H9 (cell line): ENCODE measurements at regions not wholly inside any gene's neighbourhood (a gene's known extent, or its start where the extent isn't known, plus 50 kb on each side); places are given as distances from the start of the nearest gene placed in this dataset.

Source experiments
- DNase-seq: peaks from one replicate; pipeline ENCODE4 v3.0.0-alpha.2; 2017
- H2AFZ ChIP-seq: one replicate; pipeline ENCODE4 v1.6.1; 2013; ENCODE audit warnings: mild to moderate bottlenecking, low read length, control low read depth, moderate library complexity
- H2AK5ac ChIP-seq: 2 replicates; pipeline ENCODE4 v1.6.1; 2013; ENCODE audit warnings: low read length, control low read depth, mixed read lengths; ENCODE audit not compliant: insufficient read length
- H2BK120ac ChIP-seq: one replicate; pipeline ENCODE4 v1.6.1; 2013; ENCODE audit warnings: low read depth, mild to moderate bottlenecking, low read length, control low read depth, inconsistent platforms; ENCODE audit not compliant: poor library complexity, severe bottlenecking
- H2BK12ac ChIP-seq: 2 replicates; pipeline ENCODE4 v1.6.1; 2013; ENCODE audit warnings: low read length, control low read depth, mixed read lengths, low read depth; ENCODE audit not compliant: insufficient read length
- H2BK15ac ChIP-seq: 2 replicates; pipeline ENCODE4 v1.6.1; 2013; ENCODE audit warnings: low read depth, low read length, control low read depth
- H2BK20ac ChIP-seq: one replicate; pipeline ENCODE4 v1.6.1; 2013; ENCODE audit warnings: low read depth, mild to moderate bottlenecking, low read length, control low read depth, inconsistent platforms; ENCODE audit not compliant: poor library complexity, severe bottlenecking
- H2BK5ac ChIP-seq: 2 replicates; pipeline ENCODE4 v1.6.1; 2013; ENCODE audit warnings: low read length, control low read depth, mixed read lengths; ENCODE audit not compliant: insufficient read length
- H3K14ac ChIP-seq: 2 replicates; pipeline ENCODE4 v1.6.1; 2013; ENCODE audit warnings: low read length, control low read depth; ENCODE audit not compliant: insufficient read depth
- H3K18ac ChIP-seq: 2 replicates; pipeline ENCODE4 v1.6.1; 2013; ENCODE audit warnings: low read depth, mild to moderate bottlenecking, mixed read lengths, low read length, control low read depth; ENCODE audit not compliant: insufficient read length
- H3K23ac ChIP-seq: 2 replicates; pipeline ENCODE4 v1.6.1; 2013; ENCODE audit warnings: low read length, control low read depth, mixed read lengths, low read depth; ENCODE audit not compliant: insufficient read length
- H3K23me2 ChIP-seq: 2 replicates; pipeline ENCODE4 v1.6.1; 2013; ENCODE audit warnings: low read depth, mild to moderate bottlenecking, mixed read lengths, low read length, control low read depth; ENCODE audit not compliant: insufficient read length, poor library complexity, severe bottlenecking
- H3K27ac ChIP-seq: 2 replicates; pipeline ENCODE4 v1.5.1; 2013; ENCODE audit warnings: low read length, control low read depth, mixed read lengths, low read depth; ENCODE audit not compliant: insufficient read length
- H3K27me3 ChIP-seq: 2 replicates; pipeline ENCODE4 v1.6.1; 2013; ENCODE audit warnings: low read length, control low read depth, inconsistent platforms; ENCODE audit not compliant: insufficient read depth
- H3K4ac ChIP-seq: 2 replicates; pipeline ENCODE4 v1.6.1; 2013; ENCODE audit warnings: low read depth, mild to moderate bottlenecking, control low read depth, inconsistent platforms, low read length, moderate library complexity
- H3K4me1 ChIP-seq: 2 replicates; pipeline ENCODE4 v1.6.1; 2013; ENCODE audit warnings: low read length, control low read depth, inconsistent platforms; ENCODE audit not compliant: insufficient read depth
- H3K4me2 ChIP-seq: 2 replicates; pipeline ENCODE4 v1.6.1; 2013; ENCODE audit warnings: low read length, control low read depth, mixed read lengths; ENCODE audit not compliant: insufficient read length, insufficient read depth
- H3K56ac ChIP-seq: 2 replicates; pipeline ENCODE4 v1.6.1; 2013; ENCODE audit warnings: low read depth, mild to moderate bottlenecking, mixed read lengths, low read length, control low read depth; ENCODE audit not compliant: insufficient read length
- H3K79me1 ChIP-seq: 2 replicates; pipeline ENCODE4 v1.6.1; 2013; ENCODE audit warnings: low read depth, mild to moderate bottlenecking, moderate library complexity, low read length, control low read depth, inconsistent platforms; ENCODE audit not compliant: insufficient read depth, poor library complexity, severe bottlenecking
- H3K79me2 ChIP-seq: 2 replicates; pipeline ENCODE4 v1.6.1; 2013; ENCODE audit warnings: low read length, control low read depth, inconsistent platforms; ENCODE audit not compliant: insufficient read depth
- H3K9ac ChIP-seq: 2 replicates; pipeline ENCODE4 v1.6.1; 2013; ENCODE audit warnings: low read length, control low read depth, mixed read lengths; ENCODE audit not compliant: insufficient read length; ENCODE audit errors: extremely low read depth
- H3K9me3 ChIP-seq: one replicate; pipeline ENCODE4 v1.6.1; 2013; ENCODE audit warnings: low read depth, low read length, inconsistent platforms; ENCODE audit not compliant: control insufficient read depth
- H3T11ph ChIP-seq: one replicate; pipeline ENCODE4 v1.6.1; 2013; ENCODE audit warnings: mild to moderate bottlenecking, low read length, control low read depth, inconsistent platforms
- H4K20me1 ChIP-seq: one replicate; pipeline ENCODE4 v1.6.1; 2013; ENCODE audit not compliant: control insufficient read depth, insufficient read length, insufficient read depth
- H4K5ac ChIP-seq: 2 replicates; pipeline ENCODE4 v1.6.1; 2013; ENCODE audit warnings: low read depth, mild to moderate bottlenecking, mixed read lengths, low read length, control low read depth; ENCODE audit not compliant: insufficient read length
- H4K8ac ChIP-seq: replicated peaks from 2 replicates; pipeline ENCODE4 v1.6.1; 2013; ENCODE audit warnings: low read length, control low read depth, mixed read lengths, low read depth; ENCODE audit not compliant: insufficient read length
- H4K91ac ChIP-seq: 2 replicates; pipeline ENCODE4 v1.6.1; 2013; ENCODE audit warnings: low read depth, mild to moderate bottlenecking, moderate library complexity, mixed read lengths, low read length, control low read depth; ENCODE audit not compliant: insufficient read length
- H3K27ac Mint-ChIP-seq, 3 experiments: 2 replicates in 2 of 3; 3 replicates in 1 of 3; pipeline ENCODE4 v1.8.0; 2020 to 2021; ENCODE audit warnings: mixed read lengths in 3 of 3, mild to moderate bottlenecking in 1 of 3, moderate library complexity in 1 of 3
- H3K27me3 Mint-ChIP-seq: 2 replicates; pipeline ENCODE4 v1.8.0; 2021; ENCODE audit warnings: low read depth, mild to moderate bottlenecking, moderate library complexity, mixed read lengths
- H3K36me3 Mint-ChIP-seq, 3 experiments: 2 replicates in 2 of 3; 3 replicates in 1 of 3; pipeline ENCODE4 v1.8.0; 2020 to 2021; ENCODE audit warnings: low read depth in 3 of 3, mixed read lengths in 3 of 3; ENCODE audit not compliant: insufficient read depth in 1 of 3
- H3K4me1 Mint-ChIP-seq, 2 experiments: 2 replicates each; pipeline ENCODE4 v1.8.0; 2020; ENCODE audit warnings: mixed read lengths in 2 of 2
- H3K4me3 Mint-ChIP-seq, 2 experiments: 2 replicates in 1 of 2; 3 replicates in 1 of 2; pipeline ENCODE4 v1.8.0; 2020 to 2021; ENCODE audit warnings: mild to moderate bottlenecking in 2 of 2, mixed read lengths in 2 of 2, moderate library complexity in 1 of 2
- H3K9me3 Mint-ChIP-seq, 2 experiments: 2 replicates in 1 of 2; 3 replicates in 1 of 2; pipeline ENCODE4 v1.8.0; 2020; ENCODE audit warnings: mild to moderate bottlenecking in 2 of 2, mixed read lengths in 2 of 2, moderate library complexity in 1 of 2
- CTCF ChIP-seq: fragments of 200-600 bp; sonication (generic); conservative IDR thresholded peaks from 3 replicates; pipeline ENCODE4 v1.8.0; 2021; ENCODE audit warnings: antibody characterized with exemption, mild to moderate bottlenecking

GRCh38 chr6:130724089-130724488, 103.1 kb upstream of the SMLR1 start:
- no peak overlapping the region for H4K5ac ChIP-seq
- H3K18ac ChIP-seq, result no peak overlapping the region
- H4K91ac ChIP-seq, result no peak overlapping the region
- H3K4me1 ChIP-seq, result no peaks in the 10 kb centered on the region
- Mint-ChIP-seq H3K36me3 (0 out of 7 replicates have a peak, but pooled peaks cover 0 to 6% (median 1%) of the 10 kb centered on the region in 3 experiments), H3K27me3 (no peaks in the 10 kb centered on the region), H3K4me3 (no peak overlapping the region), H3K4me1 (no peaks in the 10 kb centered on the region), H3K27ac (no peak overlapping the region), H3K9me3 (peaks cover 6 to 8% of the 10 kb centered on the region in 2 experiments; a peak in 4 of 5 replicates)
- no peak overlapping the region for H4K8ac ChIP-seq
- no peak overlapping the region for H2BK5ac ChIP-seq
- no peak overlapping the region for H2AFZ ChIP-seq
- H3K9ac ChIP-seq, result no peak overlapping the region
- H2AK5ac ChIP-seq, result no peak overlapping the region
- no peaks in the 10 kb centered on the region for H3K9me3 ChIP-seq
- no peak for TF ChIP-seq CTCF
- no peak overlapping the region for H3K14ac ChIP-seq
- no peak overlapping the region for H3K4ac ChIP-seq
- no peak overlapping the region for H3T11ph ChIP-seq
- DNase-seq, result no peak
- H3K4me2 ChIP-seq, result no peak overlapping the region
- no peaks in the 10 kb centered on the region for H4K20me1 ChIP-seq
- no peak overlapping the region for H2BK15ac ChIP-seq
- no peaks in the 10 kb centered on the region for H3K79me2 ChIP-seq
- H2BK12ac ChIP-seq, result no peak overlapping the region
- H3K56ac ChIP-seq, result no peak overlapping the region
- H3K23me2 ChIP-seq, result no peaks in the 10 kb centered on the region
- H3K23ac ChIP-seq, result no peak overlapping the region
- no peak overlapping the region for H2BK20ac ChIP-seq
- H3K27ac ChIP-seq, result no peak overlapping the region
- H3K27me3 ChIP-seq, result no peaks in the 10 kb centered on the region
- H3K79me1 ChIP-seq, result no peaks in the 10 kb centered on the region
- no peak overlapping the region for H2BK120ac ChIP-seq
